Rectal smooth muscle tissue (tissue), 1 donor: ENCODE measurements at regions not wholly inside any gene's neighbourhood (a gene's known extent, or its start where the extent isn't known, plus 50 kb on each side); places are given as distances from the start of the nearest gene placed in this dataset.

Source experiments
- H3K27ac ChIP-seq: one replicate; pipeline ENCODE4 v1.7.0; 2013; ENCODE audit warnings: low read depth, low read length, inconsistent platforms
- H3K27me3 ChIP-seq: one replicate; pipeline ENCODE4 v1.7.0; 2013; ENCODE audit warnings: low read length; ENCODE audit not compliant: control insufficient read depth, insufficient read depth
- H3K36me3 ChIP-seq: one replicate; pipeline ENCODE4 v1.7.0; 2013; ENCODE audit warnings: low read length; ENCODE audit not compliant: control insufficient read depth, insufficient read depth
- H3K4me1 ChIP-seq: one replicate; pipeline ENCODE4 v1.7.0; 2013; ENCODE audit warnings: low read length; ENCODE audit not compliant: control insufficient read depth, insufficient read depth
- H3K4me3 ChIP-seq: one replicate; pipeline ENCODE4 v1.7.0; 2013; ENCODE audit warnings: low read length
- H3K9ac ChIP-seq: one replicate; pipeline ENCODE4 v1.7.0; 2013; ENCODE audit warnings: low read length

DNA sequence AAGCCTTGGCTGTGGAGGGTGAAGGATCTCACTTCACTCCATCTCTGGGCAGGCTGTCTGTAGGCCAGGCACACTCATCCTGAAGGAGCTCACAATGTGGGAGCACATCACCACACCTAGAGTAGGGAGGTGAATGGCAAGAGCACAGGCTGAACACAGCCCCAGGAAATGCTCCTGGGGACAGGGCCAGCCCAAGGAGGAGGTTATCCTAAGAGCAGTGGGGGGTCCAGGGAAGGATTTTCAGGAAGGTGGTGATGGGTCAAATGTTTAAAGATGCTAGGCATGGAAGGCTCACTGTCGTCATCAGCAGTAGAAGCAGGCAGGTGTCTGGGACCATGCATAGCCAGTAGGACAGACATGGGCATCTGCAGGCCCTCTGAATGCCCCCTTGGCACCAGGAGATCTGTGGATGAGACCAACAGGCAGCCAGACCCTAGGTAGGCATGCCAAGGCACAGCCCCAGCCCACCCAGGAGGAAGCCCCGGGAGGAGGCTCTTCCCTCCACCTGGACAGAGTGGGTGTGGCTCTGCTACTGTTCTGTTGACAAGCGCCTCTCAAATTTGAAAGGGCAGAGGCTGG is 91.7 kb upstream of the RAB6C start:
- Histone ChIP-seq H3K4me1 (no peaks in the 10 kb centered on the region), H3K27ac (no peak overlapping the region), H3K27me3 (no peaks in the 10 kb centered on the region), H3K4me3 (no peak overlapping the region), H3K36me3 (no peaks in the 10 kb centered on the region), H3K9ac (no peak overlapping the region)

DNA sequence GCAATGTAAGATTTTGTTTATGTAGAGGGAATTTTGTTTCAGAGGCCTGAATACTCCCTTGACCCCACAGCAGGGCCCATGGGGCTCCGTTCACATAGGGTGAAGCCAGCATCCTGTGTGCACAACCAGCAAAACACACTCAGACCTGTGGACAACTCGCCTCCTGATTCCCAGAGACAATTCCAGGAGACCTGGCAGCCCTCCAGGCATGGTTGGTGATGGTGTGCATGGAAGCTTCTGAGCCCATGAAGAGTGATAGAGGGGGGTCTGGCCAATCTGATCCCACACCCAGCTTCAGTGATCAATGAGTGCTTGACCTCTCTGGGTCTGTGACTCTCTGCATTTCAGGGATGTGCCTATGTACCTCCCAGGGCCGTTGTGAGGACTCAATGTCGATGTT is 91.0 kb upstream of the RAB6C start:
- Histone ChIP-seq H3K36me3 (no peaks in the 10 kb centered on the region), H3K27ac (no peak overlapping the region), H3K4me1 (no peaks in the 10 kb centered on the region), H3K27me3 (no peaks in the 10 kb centered on the region), H3K4me3 (no peak overlapping the region), H3K9ac (no peak overlapping the region)

DNA sequence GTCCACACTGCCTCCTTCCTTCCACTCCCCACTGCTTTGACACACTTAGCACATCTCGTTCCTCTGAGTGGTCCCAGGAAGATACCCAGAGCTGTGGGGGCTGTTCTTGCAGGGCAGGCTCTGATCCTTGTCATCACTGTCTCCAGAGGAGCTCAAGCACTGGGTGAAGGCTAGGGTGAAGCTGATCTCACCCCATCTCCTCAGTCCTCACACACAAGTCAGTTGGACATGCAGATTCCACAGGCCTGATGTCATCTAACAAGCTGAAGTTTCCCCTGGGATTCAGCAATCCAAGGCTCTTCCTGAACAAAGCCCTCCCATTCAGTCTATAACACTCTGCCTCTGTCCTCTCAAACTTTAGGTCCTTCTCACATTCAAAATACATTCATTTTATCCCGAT is 90.6 kb upstream of the RAB6C start:
- no peak overlapping the region for H3K9ac ChIP-seq
- H3K4me1 ChIP-seq: no peaks in the 10 kb centered on the region
- H3K36me3 ChIP-seq: no peaks in the 10 kb centered on the region
- no peak overlapping the region for H3K4me3 ChIP-seq
- no peaks in the 10 kb centered on the region for H3K27me3 ChIP-seq
- no peak overlapping the region for H3K27ac ChIP-seq

DNA sequence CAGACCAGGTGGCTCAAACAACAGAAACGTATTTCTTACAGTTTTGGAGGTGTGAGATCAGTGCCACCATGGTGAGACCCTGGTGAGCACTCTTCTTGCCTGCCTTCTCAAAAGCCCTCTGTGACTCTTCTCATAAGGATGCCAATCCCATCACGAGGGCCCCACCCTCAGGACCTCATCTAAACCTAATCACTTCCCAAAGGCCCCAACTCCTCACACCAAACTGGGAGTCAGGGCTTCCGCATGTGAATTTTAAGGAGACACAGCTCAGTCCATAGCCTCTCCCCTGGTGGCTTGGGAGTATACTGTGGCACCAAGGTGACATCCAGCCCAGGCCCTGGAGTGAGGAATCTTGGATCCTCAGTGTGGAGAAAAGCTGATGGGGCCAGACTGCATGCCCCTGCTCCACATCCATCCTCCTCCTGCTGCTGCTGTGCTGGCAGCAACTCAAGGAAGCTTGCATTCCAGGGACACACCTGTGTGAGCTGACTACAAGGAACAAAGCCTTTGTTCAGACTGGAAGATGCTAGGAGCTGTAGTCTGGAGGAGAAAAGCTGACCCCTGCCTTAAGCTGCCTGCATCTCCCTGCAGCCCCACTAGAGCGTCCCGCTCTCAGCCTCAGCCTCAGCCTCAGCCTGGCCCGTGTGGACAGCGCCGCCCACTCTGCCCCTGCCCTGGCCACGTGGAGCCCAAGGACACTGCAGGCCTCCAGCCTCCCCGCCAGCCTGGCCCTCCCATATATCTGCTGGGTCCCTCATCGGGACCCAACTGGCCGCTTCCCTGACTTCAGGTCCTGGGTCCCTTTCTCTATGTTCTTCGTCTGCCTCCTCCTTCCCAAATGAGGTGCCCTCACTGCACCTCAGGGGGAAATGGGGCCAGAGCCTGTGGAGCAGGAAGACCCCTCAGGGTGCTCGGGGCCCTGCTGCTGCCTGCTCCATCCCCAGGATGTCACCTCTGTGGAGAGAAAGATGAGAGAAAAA is 87.8 kb upstream of the RAB6C start:
- no peaks in the 10 kb centered on the region for H3K4me1 ChIP-seq
- no peak overlapping the region for H3K4me3 ChIP-seq
- no peaks in the 10 kb centered on the region for H3K36me3 ChIP-seq
- no peak overlapping the region for H3K27ac ChIP-seq
- no peak overlapping the region for H3K9ac ChIP-seq
- H3K27me3 ChIP-seq: no peaks in the 10 kb centered on the region

DNA sequence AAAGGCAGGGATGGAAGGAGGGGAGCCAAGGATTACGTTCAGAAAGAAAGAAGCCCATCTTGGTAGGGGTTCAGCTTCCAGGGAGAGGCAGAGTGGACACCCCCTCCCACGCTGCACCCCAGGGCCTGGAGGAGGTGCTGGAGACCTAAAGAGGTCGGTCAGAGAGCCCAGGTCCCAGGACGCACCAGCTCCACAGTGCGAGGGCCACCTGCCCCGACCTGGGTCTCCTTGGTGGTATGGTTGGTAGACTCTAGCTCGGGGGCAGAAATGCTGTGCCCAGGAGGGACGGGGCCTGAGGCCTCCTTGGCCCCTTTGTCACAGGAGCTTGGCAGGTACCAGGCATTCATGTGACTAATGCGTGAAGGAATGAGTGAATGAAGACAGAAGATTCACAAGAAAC is 87.1 kb upstream of the RAB6C start:
- H3K9ac ChIP-seq: no peak overlapping the region
- no peak overlapping the region for H3K27ac ChIP-seq
- H3K4me3 ChIP-seq: no peak overlapping the region
- H3K27me3 ChIP-seq: no peaks in the 10 kb centered on the region
- H3K36me3 ChIP-seq: no peaks in the 10 kb centered on the region
- H3K4me1 ChIP-seq: no peaks in the 10 kb centered on the region

DNA sequence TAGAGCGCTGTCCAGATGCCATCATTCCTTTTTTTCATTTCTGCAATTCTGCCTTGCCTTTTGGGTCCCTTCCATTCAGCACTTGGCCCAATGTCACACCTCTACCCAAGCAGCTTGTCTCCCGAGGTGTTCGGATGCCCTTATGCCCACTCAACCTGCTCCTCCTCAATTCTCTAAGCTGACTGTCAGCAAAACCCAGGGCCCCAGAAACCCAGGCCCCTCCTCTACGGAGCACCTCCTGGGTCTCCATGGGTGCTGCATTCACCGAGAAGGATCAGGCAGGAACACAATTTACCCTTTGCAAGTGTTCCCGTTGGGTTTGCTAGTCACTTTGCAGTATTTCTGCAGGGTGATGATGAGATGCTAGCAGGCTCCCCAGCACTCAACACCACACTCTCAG is 86.7 kb upstream of the RAB6C start:
- Histone ChIP-seq H3K36me3 (no peaks in the 10 kb centered on the region), H3K9ac (no peak overlapping the region)

DNA sequence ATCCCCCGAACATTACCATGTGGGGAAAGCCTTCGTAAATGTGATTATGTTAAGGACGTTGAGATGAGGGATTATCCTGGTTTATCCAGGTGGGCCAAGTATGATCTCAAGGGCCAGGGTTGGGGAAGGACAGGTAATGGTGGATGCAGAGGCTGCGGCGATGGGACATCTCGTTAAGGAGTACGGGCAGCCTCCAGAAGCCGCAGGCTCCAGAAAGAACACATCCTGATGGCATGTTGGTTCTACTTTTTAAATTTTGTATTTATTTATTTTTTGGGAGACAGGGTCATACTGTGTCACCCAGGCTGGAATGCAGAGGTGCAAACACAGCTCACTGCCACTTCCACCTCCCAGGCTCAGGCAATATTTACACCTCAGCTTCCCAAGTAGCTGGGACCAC is 86.2 kb upstream of the RAB6C start:
- Histone ChIP-seq H3K4me3 (no peak overlapping the region), H3K4me1 (no peaks in the 10 kb centered on the region), H3K27me3 (no peaks in the 10 kb centered on the region), H3K36me3 (no peaks in the 10 kb centered on the region), H3K27ac (no peak overlapping the region), H3K9ac (no peak overlapping the region)

More for the DNA sequence above, 86.7 kb upstream of the RAB6C start:
- no peak overlapping the region for H3K27ac ChIP-seq
- no peaks in the 10 kb centered on the region for H3K4me1 ChIP-seq
- H3K4me3 ChIP-seq: no peak overlapping the region
- H3K27me3 ChIP-seq: no peaks in the 10 kb centered on the region

DNA sequence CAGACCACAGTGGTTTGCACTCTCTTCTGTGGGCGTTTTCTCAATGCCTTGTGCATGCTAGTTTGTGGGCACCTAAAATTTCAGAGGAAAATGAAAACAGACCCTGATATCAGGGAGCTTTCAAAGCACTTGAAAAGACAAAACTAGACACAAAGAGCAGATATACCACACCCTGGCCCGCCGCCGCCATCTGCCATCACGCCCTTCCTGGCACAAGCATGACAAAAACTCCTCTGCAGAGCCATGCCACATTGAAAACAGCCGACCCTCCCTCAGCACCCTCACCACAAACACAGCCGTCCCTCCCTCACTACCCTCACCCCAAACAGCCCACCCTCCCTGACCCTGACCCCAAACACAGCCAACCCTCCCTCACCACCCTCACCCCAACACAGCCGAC is 84.8 kb upstream of the RAB6C start:
- Histone ChIP-seq H3K9ac (no peak overlapping the region), H3K4me1 (no peaks in the 10 kb centered on the region), H3K36me3 (no peaks in the 10 kb centered on the region), H3K4me3 (no peak overlapping the region), H3K27ac (no peak overlapping the region), H3K27me3 (no peaks in the 10 kb centered on the region)

DNA sequence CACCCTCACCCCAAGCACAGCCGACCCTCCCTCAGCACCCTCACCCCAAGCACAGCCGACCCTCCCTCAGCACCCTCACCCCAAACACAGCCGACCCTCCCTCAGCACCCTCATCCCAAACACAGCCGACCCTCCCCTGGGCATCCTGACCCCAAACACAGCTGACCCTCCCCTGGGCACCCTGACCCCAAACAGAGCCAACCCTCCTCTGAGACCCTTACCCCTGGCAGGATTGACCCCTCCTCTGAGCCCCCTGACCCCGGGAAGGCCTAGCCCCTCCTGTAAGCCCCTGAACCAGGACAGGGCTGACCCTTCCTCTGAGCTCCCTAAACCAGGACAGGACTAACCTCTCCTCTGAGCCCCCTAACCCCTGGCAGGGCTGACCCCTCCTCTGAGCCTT is 84.4 kb upstream of the RAB6C start:
- H3K36me3 ChIP-seq: no peaks in the 10 kb centered on the region
- H3K4me1 ChIP-seq: no peaks in the 10 kb centered on the region
- no peak overlapping the region for H3K9ac ChIP-seq
- H3K4me3 ChIP-seq: no peak overlapping the region
- no peak overlapping the region for H3K27ac ChIP-seq
- no peaks in the 10 kb centered on the region for H3K27me3 ChIP-seq

DNA sequence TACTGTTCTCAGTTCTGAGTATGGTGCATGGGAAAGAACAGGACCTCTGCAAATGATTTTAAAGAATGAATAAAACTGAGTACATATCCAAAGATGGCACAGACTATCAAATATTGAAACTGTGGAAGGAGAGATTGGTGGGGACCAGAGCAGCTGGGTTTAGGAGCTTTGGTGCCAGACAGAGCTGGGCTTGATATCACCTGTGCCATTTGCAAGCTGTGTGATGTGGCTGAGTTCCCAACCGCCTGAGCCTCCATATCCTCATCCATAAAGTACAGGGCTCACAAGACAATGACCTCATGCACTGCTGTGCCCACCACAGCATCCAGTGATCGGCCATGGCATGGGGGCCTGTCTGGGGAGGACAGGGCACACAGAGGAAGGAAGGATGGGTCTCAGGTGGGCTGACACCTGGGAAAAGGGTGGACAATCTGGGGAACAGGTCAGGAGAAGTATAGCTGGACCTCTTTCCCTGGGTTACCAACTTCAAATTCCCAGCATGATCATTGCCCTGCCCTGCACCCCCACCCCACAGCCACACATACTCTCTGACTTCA is 83.9 kb upstream of the RAB6C start:
- H3K4me1 ChIP-seq: no peaks in the 10 kb centered on the region
- no peak overlapping the region for H3K9ac ChIP-seq
- H3K27ac ChIP-seq: no peak overlapping the region
- no peaks in the 10 kb centered on the region for H3K36me3 ChIP-seq
- no peaks in the 10 kb centered on the region for H3K27me3 ChIP-seq
- H3K4me3 ChIP-seq: no peak overlapping the region

DNA sequence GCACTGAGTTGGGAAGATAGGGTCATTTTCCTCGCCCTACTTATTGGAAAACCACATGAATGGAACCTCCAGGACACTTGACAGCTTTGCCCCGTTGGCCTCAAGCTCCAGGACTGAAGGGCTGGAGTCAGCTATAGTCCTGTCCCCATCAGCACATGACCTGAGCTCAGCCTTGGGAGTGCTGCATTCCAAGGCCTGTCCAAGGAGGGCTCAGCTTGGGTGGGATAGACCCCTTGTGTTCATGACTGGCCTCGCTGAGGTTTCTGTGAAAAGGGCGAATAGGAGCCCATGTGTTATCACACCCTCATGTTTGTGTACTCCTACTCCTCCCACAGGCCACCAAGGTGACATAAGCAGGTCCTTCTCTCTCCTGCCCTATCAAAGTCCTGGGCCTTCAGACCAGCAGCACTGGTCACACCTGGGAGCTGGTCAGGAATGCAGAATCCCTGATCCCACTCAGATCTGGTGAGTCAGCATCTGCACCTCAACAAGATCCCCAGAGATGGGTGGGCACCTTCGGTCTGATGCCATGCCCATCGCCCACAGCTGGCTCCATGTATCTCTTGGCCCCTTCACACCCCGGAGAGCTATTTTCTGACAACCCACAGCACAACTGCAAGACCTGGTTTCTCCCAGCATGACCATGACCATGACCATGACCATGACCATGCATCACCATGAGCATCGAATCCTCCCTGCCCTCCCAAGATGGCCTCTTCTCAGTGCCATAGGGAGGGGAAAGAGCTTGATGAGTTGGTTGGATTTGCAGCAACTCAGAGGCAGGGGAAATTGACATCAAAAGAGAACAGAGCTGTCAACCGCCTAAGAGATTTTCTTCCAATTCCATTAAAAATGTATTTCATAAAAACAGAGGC is 83.0 kb upstream of the RAB6C start:
- H3K4me3 ChIP-seq: no peak overlapping the region
- H3K27me3 ChIP-seq: no peaks in the 10 kb centered on the region
- H3K27ac ChIP-seq: no peak overlapping the region
- H3K4me1 ChIP-seq: no peaks in the 10 kb centered on the region
- no peak overlapping the region for H3K9ac ChIP-seq
- H3K36me3 ChIP-seq: no peaks in the 10 kb centered on the region

DNA sequence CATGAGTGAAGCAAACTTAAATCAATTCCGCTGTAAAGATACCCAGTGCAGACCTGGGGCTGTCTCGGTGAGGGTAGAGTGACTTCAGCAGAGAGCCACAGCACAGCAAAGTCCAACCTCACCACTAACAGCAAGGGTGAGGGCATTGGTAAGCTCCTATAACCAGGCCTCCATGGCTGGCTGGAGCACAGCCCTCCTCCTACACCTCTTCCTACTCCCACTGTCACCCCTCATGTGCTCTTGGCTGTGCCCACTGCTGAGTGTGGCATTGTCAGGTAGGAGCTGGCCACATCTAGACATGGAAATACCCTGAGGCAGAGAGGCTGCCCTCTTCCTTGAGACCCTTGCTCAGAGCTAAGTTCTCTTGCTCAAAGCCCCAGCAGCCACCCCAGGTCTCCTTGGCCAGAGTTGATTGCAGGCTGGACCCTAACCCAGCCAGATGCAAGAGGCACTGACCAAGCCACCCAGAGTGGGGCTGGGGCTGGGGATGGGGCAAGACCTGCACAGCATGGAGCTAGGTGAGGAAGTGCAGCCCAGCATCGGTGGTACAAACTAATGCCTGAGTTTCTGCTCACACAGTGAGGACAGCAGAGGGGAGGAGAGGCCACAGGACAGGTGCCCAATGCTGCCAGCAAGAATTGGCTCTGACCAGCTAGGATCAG is 77.6 kb upstream of the RAB6C start:
- H3K9ac ChIP-seq: no peak overlapping the region
- H3K36me3 ChIP-seq: no peaks in the 10 kb centered on the region
- H3K4me3 ChIP-seq: no peak overlapping the region
- H3K27ac ChIP-seq: no peak overlapping the region
- H3K27me3 ChIP-seq: no peaks in the 10 kb centered on the region
- H3K4me1 ChIP-seq: no peaks in the 10 kb centered on the region
